Lower lobe of right lung (tissue), 2 donors: ENCODE measurements at regions not wholly inside any gene's neighbourhood (a gene's known extent, or its start where the extent isn't known, plus 50 kb on each side); places are given as distances from the start of the nearest gene placed in this dataset.
"Not testable (repeated sequence)": the region's sequence is repeated elsewhere in the genome, so short reads cannot be mapped to it uniquely, and the experiment has no call there.

Experiments used
- ATAC-seq, 2 donors: fragments of 200-7000 bp; cut with Tn5 transposase; one replicate each; pipeline ENCODE4 v1.9.1; 2020 to 2022; ENCODE audit warnings: mild to moderate bottlenecking in 2 of 2, moderate library complexity in 2 of 2
- DNase-seq: peaks from one replicate; pipeline ENCODE4 v3.0.0-alpha.2; 2020
- H3K27ac ChIP-seq: fragments of 200-600 bp; one replicate; pipeline ENCODE4 v1.8.0; 2022
- H3K27me3 ChIP-seq: fragments of 200-600 bp; one replicate; pipeline ENCODE4 v1.8.0; 2022; ENCODE audit warnings: low read depth
- H3K36me3 ChIP-seq: fragments of 200-600 bp; one replicate; pipeline ENCODE4 v1.8.0; 2022; ENCODE audit warnings: mild to moderate bottlenecking
- H3K4me1 ChIP-seq: fragments of 200-600 bp; one replicate; pipeline ENCODE4 v1.8.0; 2022
- H3K4me3 ChIP-seq: fragments of 200-600 bp; one replicate; pipeline ENCODE4 v1.8.0; 2022; ENCODE audit warnings: mild to moderate bottlenecking
- H3K9me3 ChIP-seq: fragments of 200-600 bp; one replicate; pipeline ENCODE4 v1.8.0; 2022
- CTCF ChIP-seq: fragments of 200-600 bp; IDR thresholded peaks from one replicate; pipeline ENCODE4 v1.8.0; 2022; ENCODE audit warnings: antibody characterized with exemption, mild to moderate bottlenecking
- intact Hi-C: fragments of 100-400 bp; cut with DNase I; formaldehyde crosslinking; loops from one replicate; pipeline ENCODE4 v1.11.0; 2022
- donor health status: DM: no; HTN: yes; CAD: no; lungs with severe emphysema.

- Histone ChIP-seq H3K27me3 (no peaks in the 10 kb centered on the region), H3K27ac (no peak overlapping the region), H3K4me3 (no peak overlapping the region), H3K9me3 (no peaks in the 10 kb centered on the region), H3K4me1 (no peaks in the 10 kb centered on the region), H3K36me3 (no peaks in the 10 kb centered on the region)
- ATAC-seq (no peak), DNase-seq (no peak)
- TF ChIP-seq CTCF = no peak
- intact Hi-C loops = no loop called here
Measured at GRCh38 chr1:233816348-233816747, 88.1 kb upstream of the SLC35F3 start.

- Histone ChIP-seq H3K9me3 (no peaks in the 10 kb centered on the region), H3K27ac (no peak overlapping the region), H3K27me3 (no peaks in the 10 kb centered on the region), H3K4me3 (no peak overlapping the region), H3K4me1 (no peaks in the 10 kb centered on the region), H3K36me3 (no peaks in the 10 kb centered on the region)
- TF ChIP-seq CTCF = no peak
- no peak for DNase-seq
- ATAC-seq = no peak
- intact Hi-C loops = no loop called here
Measured at GRCh38 chr1:233819042-233819441, 85.4 kb upstream of the SLC35F3 start.

GRCh38 chr1:233824179-233824578, 80.3 kb upstream of the SLC35F3 start:
- H3K27ac ChIP-seq, intact Hi-C loops, H3K27me3 ChIP-seq, H3K4me3 ChIP-seq, H3K9me3 ChIP-seq, H3K36me3 ChIP-seq, DNase-seq, H3K4me1 ChIP-seq, ATAC-seq: not testable (repeated sequence)

- intact Hi-C loops, H3K27me3 ChIP-seq, DNase-seq, H3K36me3 ChIP-seq, ATAC-seq, H3K9me3 ChIP-seq, H3K27ac ChIP-seq, H3K4me1 ChIP-seq, H3K4me3 ChIP-seq: not testable (repeated sequence)
Measured at GRCh38 chr1:233827937-233828336, 76.5 kb upstream of the SLC35F3 start.

- no peak overlapping the region for H3K27ac ChIP-seq
- TF ChIP-seq CTCF = no peak
- no peaks in the 10 kb centered on the region for H3K4me1 ChIP-seq
- H3K27me3 ChIP-seq = no peaks in the 10 kb centered on the region
- ATAC-seq (no peak), DNase-seq (no peak)
- H3K4me3 ChIP-seq = no peak overlapping the region
- intact Hi-C loops = no loop called here
- H3K9me3 ChIP-seq = peaks cover 10% of the 10 kb centered on the region
- no peaks in the 10 kb centered on the region for H3K36me3 ChIP-seq
Measured at GRCh38 chr1:233828480-233828879, 76.0 kb upstream of the SLC35F3 start.

- ATAC-seq = no peak
- no peak overlapping the region for H3K27ac ChIP-seq
- H3K9me3 ChIP-seq = peaks cover 5% of the 10 kb centered on the region
- H3K36me3 ChIP-seq = no peaks in the 10 kb centered on the region
- no peak overlapping the region for H3K4me3 ChIP-seq
- H3K27me3 ChIP-seq = no peaks in the 10 kb centered on the region
- TF ChIP-seq CTCF = no peak
- no peaks in the 10 kb centered on the region for H3K4me1 ChIP-seq
- DNase-seq = no peak
- intact Hi-C loops = no loop called here
Measured at GRCh38 chr1:233834609-233835008, 69.9 kb upstream of the SLC35F3 start.

- H3K27ac ChIP-seq, ATAC-seq, H3K4me1 ChIP-seq, DNase-seq, H3K27me3 ChIP-seq, intact Hi-C loops, H3K9me3 ChIP-seq, H3K36me3 ChIP-seq, H3K4me3 ChIP-seq: not testable (repeated sequence)
Measured at GRCh38 chr1:233838207-233838606, 66.3 kb upstream of the SLC35F3 start.
